Neuron (in vitro differentiated cells): ENCODE measurements at regions not wholly inside any gene's neighbourhood (a gene's known extent, or its start where the extent isn't known, plus 50 kb on each side); places are given as distances from the start of the nearest gene placed in this dataset.
A peak's percentile ranks its signal among the peaks of the same experiment; 100 is the strongest.

Experiments
- H2AFZ ChIP-seq: one replicate; pipeline ENCODE4 v1.6.1; 2013; ENCODE audit warnings: low read depth, mild to moderate bottlenecking, inconsistent platforms, low read length, moderate library complexity
- H3K27me3 ChIP-seq: one replicate; pipeline ENCODE4 v1.6.1; 2013; ENCODE audit warnings: low read length; ENCODE audit not compliant: insufficient read depth
- H3K36me3 ChIP-seq: one replicate; pipeline ENCODE4 v1.6.1; 2013; ENCODE audit warnings: low read length; ENCODE audit not compliant: insufficient read depth
- H3K4me1 ChIP-seq: one replicate; pipeline ENCODE4 v1.6.1; 2013; ENCODE audit warnings: low read length; ENCODE audit not compliant: insufficient read depth
- H3K4me3 ChIP-seq: 2 replicates; pipeline ENCODE4 v1.5.1; 2013; ENCODE audit warnings: mild to moderate bottlenecking, low read length, moderate library complexity
- H3K9me3 ChIP-seq: one replicate; pipeline ENCODE4 v1.6.1; 2013; ENCODE audit warnings: low read length

DNA sequence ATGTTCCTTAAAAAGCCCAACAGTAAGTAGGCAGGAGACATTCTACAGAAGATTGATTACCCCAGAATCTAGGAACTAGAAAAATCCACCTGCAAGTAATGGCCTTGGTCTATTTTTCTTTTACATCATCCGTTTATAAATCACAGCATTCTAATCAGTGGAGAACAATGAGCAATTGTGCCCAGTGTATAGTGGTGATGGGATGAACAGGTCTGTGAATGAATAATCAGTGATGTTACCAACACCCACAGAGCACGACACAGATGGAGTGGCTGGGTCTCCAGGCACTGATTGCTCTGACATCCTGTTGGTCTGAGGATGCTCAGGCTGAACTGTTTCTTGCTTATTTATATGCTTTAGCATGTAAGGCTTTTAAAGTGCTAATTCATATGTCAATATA, 1251.2 kb upstream of the CDH8 start:
- Histone ChIP-seq H3K27me3 (no peaks in the 10 kb centered on the region), H3K36me3 (no peaks in the 10 kb centered on the region), H3K4me3 (no peak overlapping the region), H3K4me1 (peaks cover 7% of the 10 kb centered on the region), H2AFZ (no peak overlapping the region), H3K9me3 (no peaks in the 10 kb centered on the region)

DNA sequence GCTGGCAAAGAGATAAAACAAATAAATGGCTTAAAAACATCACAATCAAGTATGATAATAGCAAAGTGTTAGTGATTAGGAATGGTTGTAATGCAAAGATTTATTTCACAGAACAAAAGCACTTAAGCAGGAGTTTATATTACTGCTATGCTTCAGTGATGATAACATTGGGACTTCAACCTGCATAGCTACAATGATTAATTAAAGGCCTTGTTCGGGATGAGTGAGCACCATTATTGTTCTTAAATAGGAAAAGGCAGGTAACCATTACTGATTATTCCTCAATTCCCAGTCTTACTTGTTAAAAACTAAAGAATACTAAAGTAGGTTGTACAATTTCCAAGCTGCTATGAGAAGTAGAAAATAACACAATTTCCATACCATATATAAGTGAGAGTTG, 1247.5 kb upstream of the CDH8 start:
- H3K36me3 ChIP-seq = no peaks in the 10 kb centered on the region
- H3K4me1 ChIP-seq = peaks cover 5% of the 10 kb centered on the region
- H3K27me3 ChIP-seq = no peaks in the 10 kb centered on the region
- H3K9me3 ChIP-seq = no peaks in the 10 kb centered on the region
- no peak overlapping the region for H3K4me3 ChIP-seq
- no peak overlapping the region for H2AFZ ChIP-seq

- no peaks in the 10 kb centered on the region for H3K9me3 ChIP-seq
- no peaks in the 10 kb centered on the region for H3K4me1 ChIP-seq
- H3K27me3 ChIP-seq = no peaks in the 10 kb centered on the region
- peak overlapping the region; percentile 12 for H2AFZ ChIP-seq
- H3K4me3 ChIP-seq = no peak overlapping the region
- no peaks in the 10 kb centered on the region for H3K36me3 ChIP-seq
Measured at GRCh38 chr16:63244631-63245030, 1208.4 kb upstream of the CDH8 start.

DNA sequence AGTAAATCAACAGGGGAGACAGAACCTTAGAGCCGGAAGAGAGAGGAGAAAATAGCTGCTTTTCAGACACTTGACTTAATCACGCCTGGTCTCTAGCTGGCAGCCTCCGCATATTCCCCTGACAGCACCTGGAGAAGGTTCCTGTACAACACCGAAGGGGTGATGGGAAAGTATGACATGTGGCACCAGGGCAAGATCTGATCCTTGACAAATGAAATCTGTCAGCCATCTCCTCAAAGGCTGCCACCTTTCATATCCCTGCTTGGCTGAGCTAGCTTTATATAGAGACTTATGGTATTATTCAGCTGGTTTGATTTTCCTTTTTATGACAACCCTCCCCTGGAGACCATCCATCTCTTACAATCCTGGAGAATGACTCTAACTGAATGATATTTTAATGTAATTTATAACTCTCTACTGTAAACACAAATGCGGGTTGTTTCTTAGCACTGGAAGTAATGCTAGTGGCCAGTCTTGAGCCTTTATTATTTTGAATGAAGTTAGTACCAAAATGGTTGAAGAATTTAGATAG, 1205.3 kb upstream of the CDH8 start:
- no peaks in the 10 kb centered on the region for H3K36me3 ChIP-seq
- H3K4me3 ChIP-seq = no peak overlapping the region
- H3K9me3 ChIP-seq = no peaks in the 10 kb centered on the region
- no peaks in the 10 kb centered on the region for H3K4me1 ChIP-seq
- H3K27me3 ChIP-seq = no peaks in the 10 kb centered on the region
- H2AFZ ChIP-seq = no peak overlapping the region

GRCh38 chr16:63239065-63239570, 1202.9 kb upstream of the CDH8 start:
- Histone ChIP-seq H3K4me3 (no peak overlapping the region), H3K9me3 (no peaks in the 10 kb centered on the region), H3K36me3 (no peaks in the 10 kb centered on the region), H3K27me3 (no peaks in the 10 kb centered on the region), H3K4me1 (no peaks in the 10 kb centered on the region), H2AFZ (no peak overlapping the region)

DNA sequence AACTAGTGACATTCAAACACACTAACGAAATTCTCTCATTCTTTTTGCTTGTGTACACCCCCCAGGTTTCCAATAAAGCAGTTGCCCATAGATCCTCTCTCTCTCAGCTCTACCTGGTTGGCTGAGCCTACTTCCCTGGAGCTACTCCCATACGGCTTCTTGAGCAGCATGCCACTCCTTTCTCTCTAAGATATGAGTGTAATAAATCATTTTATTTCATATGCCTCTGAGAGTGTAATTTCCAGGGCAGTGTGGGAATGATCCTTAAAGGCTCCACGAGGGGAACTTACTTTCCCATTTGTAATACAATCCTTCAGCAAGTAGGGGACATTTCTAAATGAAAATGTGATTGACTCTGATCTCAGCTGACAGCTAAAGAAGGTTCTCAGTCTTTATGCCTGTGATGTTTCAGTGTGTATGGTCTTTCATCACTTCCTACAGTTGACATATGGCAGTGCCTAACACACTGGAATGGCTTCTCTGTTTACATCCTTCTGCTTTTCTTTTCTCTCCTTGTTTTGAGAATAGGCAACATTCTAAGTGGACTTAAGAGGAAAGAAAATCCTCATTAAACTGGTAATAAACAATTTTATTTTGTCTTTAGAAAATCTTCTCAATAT, 1194.3 kb upstream of the CDH8 start:
- Histone ChIP-seq H3K4me3 (no peak overlapping the region), H3K9me3 (no peaks in the 10 kb centered on the region), H2AFZ (no peak overlapping the region), H3K4me1 (no peaks in the 10 kb centered on the region), H3K27me3 (no peaks in the 10 kb centered on the region), H3K36me3 (no peaks in the 10 kb centered on the region)

- Histone ChIP-seq H2AFZ (no peak overlapping the region), H3K4me1 (no peaks in the 10 kb centered on the region), H3K36me3 (no peaks in the 10 kb centered on the region), H3K4me3 (no peak overlapping the region), H3K27me3 (no peaks in the 10 kb centered on the region), H3K9me3 (no peaks in the 10 kb centered on the region)
Measured at GRCh38 chr16:63228259-63228658, 1192.0 kb upstream of the CDH8 start.

- H3K9me3 ChIP-seq = no peaks in the 10 kb centered on the region
- H3K4me3 ChIP-seq = no peak overlapping the region
- H2AFZ ChIP-seq = no peak overlapping the region
- H3K36me3 ChIP-seq = no peaks in the 10 kb centered on the region
- H3K27me3 ChIP-seq = no peaks in the 10 kb centered on the region
- peaks cover 10% of the 10 kb centered on the region for H3K4me1 ChIP-seq
Measured at GRCh38 chr16:63223851-63224250, 1187.6 kb upstream of the CDH8 start.

DNA sequence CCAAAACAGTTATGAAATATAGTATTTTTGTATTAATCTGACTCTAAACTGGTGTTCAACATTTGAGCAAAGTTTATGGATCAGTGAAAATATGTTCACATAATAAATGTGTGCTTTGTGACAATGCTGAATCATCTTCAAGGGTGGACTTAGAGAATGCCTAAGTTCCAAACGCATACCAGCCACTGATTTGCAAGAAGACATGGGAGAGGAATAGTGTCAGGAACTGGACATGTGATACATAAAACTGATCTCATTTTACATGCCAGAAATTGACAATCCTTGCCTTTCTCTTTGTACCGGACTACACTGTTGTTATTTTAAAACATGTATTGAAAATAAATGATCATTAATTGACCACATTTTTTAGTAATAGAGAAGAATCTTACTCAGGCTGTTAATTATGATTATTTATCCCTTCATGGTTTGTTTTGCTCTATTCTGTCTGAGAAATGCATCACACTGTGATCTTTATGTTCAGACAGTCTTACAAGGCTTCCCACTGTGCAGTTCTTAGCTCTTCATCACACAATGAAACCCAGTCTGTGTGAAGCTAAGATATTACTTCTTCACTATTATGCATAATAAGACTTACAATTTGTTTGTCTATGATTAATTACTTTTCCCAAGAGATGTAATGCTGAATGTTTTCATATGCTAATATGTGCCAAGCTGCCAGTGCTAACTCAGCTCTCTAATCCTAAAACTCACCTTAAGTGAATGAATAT, 1180.6 kb upstream of the CDH8 start:
- Histone ChIP-seq H3K27me3 (no peaks in the 10 kb centered on the region), H3K9me3 (no peaks in the 10 kb centered on the region), H3K36me3 (no peaks in the 10 kb centered on the region), H3K4me1 (peaks cover 27% of the 10 kb centered on the region), H3K4me3 (no peak overlapping the region), H2AFZ (peak overlapping the region; percentile 48)

DNA sequence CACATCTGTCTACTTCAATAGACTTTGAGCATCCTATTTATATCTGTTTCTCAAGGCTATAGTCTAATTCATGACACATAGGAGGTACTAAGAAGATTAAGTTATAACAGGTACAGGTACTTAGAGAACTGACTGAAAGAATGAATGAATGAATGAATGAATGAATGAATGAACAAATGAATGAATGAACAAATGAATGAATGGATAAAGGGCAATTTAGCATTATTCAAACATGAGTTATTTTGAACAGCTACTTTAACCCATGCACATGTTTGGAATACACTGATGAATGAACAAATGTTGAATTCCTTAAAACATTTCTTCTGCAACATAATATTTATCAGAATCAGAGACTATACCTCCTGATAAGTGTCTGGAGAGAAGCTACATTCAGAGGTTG, 1165.6 kb upstream of the CDH8 start:
- H3K9me3 ChIP-seq = no peaks in the 10 kb centered on the region
- H3K27me3 ChIP-seq = no peaks in the 10 kb centered on the region
- no peak overlapping the region for H2AFZ ChIP-seq
- H3K36me3 ChIP-seq = no peaks in the 10 kb centered on the region
- H3K4me3 ChIP-seq = no peak overlapping the region
- H3K4me1 ChIP-seq = no peaks in the 10 kb centered on the region

GRCh38 chr16:63200940-63201339, 1164.7 kb upstream of the CDH8 start:
- no peaks in the 10 kb centered on the region for H3K4me1 ChIP-seq
- H2AFZ ChIP-seq = no peak overlapping the region
- no peak overlapping the region for H3K4me3 ChIP-seq
- H3K9me3 ChIP-seq = no peaks in the 10 kb centered on the region
- no peaks in the 10 kb centered on the region for H3K36me3 ChIP-seq
- H3K27me3 ChIP-seq = no peaks in the 10 kb centered on the region

- H2AFZ ChIP-seq = peak overlapping the region; percentile 72
- no peak overlapping the region for H3K4me3 ChIP-seq
- no peaks in the 10 kb centered on the region for H3K27me3 ChIP-seq
- H3K9me3 ChIP-seq = no peaks in the 10 kb centered on the region
- H3K36me3 ChIP-seq = no peaks in the 10 kb centered on the region
- H3K4me1 ChIP-seq = no peaks in the 10 kb centered on the region
Measured at GRCh38 chr16:63195336-63195735, 1159.1 kb upstream of the CDH8 start.

- H3K36me3 ChIP-seq = no peaks in the 10 kb centered on the region
- H3K27me3 ChIP-seq = no peaks in the 10 kb centered on the region
- H2AFZ ChIP-seq = no peak overlapping the region
- H3K4me1 ChIP-seq = no peaks in the 10 kb centered on the region
- no peak overlapping the region for H3K4me3 ChIP-seq
- H3K9me3 ChIP-seq = no peaks in the 10 kb centered on the region
Measured at GRCh38 chr16:63192980-63193379, 1156.7 kb upstream of the CDH8 start.
